ENCODE measurements at regions not wholly inside any gene's neighbourhood (a gene's known extent, or its start where the extent isn't known, plus 50 kb on each side); places are given as distances from the start of the nearest gene placed in this dataset.
"Not testable (repeated sequence)": the region's sequence is repeated elsewhere in the genome, so short reads cannot be mapped to it uniquely, and the experiment has no call there.

DNA sequence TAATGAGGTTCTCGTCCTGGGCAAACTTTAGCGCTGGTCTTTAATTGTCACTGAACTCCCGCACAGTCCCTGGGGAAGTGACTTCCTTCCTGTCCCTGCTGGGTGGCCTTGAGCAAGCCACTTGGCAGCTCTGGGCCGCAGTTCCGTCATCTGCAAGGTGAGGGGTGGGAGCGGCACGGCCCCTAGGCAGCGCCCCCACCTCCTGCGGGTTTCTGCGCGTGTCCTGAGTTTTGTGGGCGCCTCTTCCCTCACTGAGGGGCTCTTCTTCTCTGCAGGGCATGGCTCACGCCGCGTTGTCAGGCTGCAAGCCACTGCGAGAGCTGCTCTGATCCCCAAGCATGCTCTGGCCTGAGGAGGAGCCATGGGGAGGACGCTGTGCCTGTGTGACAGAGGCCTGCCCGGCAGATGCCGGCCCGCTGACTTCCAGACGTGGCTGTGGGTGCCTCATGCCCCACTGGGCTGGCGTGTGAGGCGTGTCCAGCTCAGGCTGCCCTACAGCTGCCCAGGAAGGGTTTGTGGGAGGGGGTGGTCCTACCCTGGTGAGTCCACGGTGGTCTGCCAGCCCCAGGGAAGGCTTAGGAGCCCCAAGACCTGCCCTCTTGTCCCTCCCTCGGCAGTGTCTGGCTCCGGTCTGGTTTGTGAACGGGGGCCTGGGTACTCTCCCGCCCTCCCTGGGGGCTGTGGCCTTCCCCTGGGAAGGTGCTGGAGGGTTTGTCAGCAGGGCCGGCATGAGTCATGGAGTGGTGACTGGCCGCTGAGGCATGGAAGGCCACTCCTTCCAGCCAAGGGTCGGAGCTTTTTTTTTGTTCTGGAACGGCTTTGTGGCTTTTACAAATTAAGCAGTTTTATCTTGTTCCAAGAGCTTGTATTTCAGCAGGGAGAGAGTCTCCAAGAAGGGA, 182.0 kb downstream of the SEC14L1 start:
- DNase-seq = no peak

DNA sequence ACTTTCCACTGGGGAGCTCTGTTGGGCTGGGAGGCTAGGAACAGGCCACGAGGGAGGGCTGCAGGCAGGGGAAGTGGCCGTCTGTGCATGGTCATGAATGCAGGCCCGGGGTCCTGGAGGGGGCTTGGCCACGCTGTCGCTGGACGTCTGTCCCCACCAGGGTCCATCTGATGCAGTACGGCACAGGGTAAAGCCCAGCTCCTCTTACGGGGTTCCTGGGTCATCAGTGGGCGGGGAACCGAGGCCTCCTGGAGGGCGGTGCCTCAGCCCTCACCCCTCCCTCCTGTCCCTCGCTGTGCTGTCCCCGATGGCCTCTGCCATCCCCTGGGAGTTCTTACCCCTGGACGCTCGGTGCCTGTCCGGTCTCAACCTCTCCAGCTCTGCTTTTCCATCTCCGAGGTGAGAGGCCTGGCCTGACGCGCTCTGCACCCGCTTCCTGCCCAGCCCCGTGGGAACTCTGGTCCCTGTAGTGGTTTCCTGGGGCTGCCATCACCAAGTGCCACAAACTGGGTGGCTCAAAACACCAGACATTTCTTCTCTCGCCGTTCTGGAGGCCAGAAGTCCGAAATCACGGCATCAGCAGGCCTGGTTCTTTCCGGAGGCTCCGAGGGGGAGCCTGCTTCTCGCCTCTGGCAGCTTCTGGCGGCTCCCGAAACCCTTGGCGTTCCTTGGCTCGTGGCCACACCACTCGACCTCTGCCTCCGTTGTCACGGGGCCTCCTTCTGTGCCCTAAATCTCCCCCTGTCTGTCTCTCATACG, 182.8 kb downstream of the SEC14L1 start:
- DNase-seq = no peak

DNA sequence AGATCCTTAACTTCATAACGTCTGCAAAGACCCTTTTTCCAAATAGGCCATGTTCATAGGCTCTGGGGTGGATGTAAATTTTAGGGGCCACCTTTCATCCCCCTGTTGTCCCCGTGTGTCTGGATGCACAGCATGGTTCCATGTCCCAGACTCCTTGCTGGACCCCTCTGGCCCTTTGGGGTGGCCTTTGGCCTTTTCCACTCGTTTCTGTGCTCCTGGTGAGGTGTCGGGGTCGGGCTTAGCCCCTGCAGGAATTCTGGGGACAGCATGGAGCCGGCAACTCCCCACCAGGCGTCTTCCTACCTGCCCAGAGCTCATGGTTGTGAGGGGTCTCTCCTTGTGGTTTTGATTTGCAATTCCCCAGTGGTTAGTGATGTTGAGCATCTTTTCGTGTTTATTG, 183.5 kb downstream of the SEC14L1 start:
- DNase-seq = no peak

DNA sequence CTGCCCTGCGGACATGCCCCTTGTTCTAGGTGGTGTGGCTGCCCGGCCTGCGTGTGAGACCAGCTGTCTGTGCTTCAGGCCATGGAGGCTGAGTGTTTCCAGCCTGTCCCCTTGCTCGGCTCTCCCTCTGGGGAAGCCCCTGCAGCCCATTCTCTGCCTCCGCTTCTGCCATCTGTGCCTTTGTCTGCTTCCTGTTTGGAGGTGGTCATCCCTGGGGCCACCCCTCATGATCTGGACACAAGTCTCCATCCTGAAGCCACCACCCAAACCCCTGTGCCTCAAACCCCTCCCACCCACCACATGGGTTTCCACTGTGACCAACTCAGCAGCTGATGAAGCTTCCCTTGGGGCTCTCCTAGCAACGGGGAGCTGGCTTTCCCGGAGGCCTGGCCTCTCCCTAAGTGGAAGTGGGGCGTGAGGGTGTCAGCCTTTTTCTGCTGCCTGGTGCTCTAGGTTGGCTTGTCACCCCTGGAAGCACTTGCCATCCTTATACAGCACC, 184.9 kb downstream of the SEC14L1 start:
- DNase-seq = no peak

DNA sequence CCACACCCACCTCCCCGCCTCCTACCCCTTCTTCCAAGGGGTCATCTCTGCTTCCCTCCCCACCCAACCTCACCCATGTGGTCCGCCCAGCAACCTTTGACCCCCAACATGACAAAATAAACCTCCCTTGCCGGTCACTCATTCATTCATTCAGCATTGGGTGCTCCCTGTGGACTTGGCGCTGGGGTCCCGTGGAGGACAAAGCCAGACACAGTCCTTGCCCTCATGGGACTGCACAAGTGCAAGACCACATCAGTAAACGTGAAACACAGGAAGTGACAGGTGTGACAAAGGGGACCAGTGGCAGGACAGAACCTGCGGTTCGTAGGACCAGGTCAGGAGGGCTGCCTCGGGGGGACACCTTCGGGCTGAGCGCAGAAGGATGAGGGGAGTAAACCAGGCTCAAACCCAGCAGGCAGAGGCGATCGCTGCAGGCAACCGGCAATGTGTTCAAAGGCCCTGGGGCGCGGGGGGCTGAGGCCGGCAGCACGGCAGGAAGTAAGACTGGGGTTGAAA, 185.4 kb downstream of the SEC14L1 start:
- DNase-seq = no peak

DNA sequence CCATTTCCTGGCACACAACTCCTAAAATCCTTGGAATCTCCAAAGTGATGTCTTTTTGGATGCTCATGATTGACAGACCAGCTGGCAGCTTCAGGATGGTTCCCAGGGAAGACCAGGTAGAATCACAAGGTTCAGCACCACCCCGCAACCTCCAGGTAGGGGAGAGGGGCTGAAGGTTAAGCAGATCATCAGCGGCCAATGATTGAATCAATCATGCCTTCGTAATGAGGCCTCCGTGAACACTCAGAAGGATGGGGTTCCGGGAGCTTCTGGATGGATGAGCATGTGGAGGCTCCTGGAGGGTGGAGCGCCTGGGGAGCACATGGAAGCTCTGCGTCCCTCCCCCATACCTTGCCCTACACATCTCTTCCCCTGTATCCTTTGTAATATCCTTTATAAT, 185.9 kb downstream of the SEC14L1 start:
- no peak for DNase-seq

DNA sequence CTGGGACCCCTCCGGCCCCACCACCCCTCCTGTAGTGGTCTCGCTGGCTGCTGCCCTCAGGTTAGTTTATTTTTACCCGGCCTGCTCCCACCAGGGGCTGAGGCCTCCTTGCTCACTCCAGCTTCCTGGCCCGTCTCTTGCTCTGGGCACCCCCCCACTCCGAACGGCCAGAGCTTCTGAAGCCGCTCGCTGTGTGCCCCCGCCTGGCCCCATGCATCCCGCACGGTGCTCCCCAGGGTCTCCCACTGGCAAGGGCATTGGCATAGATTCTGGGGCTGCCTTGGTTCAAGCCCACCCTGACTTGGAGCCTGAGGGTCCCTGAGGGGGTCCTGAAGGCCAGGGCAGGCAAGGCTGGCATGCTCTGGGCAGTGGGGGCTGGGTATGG, 186.4 kb downstream of the SEC14L1 start:
- DNase-seq = no peak

DNA sequence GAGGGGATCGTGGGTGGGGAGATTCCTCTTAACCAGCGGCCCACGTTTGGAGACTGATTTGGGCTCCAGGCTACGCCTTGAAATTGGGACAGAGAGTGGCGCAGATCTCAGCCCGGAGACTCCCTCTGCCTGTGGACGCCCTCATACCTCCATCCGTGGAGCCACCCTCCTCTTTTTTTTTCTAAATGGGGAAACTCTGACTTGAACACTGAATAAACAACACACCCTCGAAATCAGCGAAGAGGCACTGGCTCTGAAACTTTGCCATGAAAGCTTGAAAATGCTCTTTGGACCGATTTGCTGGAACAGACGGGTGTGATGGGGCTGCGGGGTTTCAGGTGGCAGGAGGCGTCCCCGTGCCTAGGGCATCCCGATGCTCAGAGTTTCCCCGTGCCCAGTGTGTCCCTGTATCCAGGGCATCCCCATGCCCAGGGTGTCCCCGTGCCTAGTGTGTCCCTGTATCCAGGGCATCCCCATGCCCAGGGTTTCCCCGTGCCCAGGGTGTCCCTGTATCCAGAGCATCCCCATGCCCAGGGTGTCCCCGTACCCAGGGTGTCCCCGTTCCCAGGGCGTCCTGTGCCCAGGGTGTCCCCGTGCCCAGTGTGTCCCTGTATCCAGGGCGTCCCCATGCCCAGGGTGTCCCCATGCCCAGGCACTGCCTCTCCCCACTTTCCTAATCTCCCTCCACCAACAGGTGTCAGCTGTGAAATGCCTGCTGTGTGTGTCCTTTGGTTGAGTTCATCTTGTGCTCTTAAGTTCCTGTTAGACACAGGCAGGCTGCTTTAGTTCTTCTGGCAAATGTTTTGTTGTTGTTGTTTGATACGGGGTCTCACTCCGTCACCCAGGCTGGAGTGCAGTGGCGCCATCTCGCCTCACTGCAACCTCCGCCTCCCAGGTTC, 187.0 kb downstream of the SEC14L1 start:
- DNase-seq = no peak

DNA sequence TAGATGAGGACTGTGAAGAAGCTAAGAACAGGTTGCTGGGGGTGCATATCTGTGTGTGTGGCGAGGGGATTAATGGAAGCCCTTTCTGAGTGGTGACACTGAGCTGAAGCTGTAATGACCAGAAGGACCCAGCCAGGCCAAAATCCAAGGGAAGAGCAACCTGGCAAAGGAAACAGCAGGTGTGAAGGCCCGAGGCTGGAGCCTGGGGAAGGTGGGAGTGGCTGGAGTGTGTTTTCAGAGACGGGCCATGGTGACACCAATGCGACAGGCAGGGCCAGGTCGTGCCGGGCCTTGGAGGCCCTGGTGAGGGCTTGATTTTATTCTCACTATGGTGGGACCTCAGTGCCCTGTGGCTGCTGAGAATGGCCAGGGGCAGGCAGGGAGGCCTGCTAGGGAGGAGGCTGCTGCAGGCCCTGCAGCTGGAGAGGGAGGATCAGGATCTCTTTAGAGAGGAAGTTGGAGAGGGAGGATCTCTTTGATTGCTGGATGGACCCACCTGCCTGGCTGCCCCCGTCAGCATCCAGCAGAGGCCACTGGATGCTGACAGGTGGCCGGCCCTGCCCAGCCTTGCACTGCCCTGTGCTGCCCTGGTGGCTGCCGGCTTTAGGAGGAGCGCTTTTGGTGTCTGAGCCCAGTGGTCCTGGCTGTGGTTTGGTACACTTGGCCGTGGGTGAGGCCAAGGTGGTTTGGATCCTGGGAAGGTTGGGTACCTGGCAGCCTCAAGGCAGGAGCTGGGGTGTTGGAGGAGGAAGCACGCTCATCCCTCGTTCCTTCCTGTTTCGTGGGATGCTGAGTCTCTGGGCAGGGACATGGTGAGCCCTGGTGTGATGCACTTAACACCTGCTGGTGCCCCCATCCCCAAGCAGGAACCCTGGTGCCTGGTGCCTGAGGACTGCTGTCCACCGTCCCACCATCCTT, 188.3 kb downstream of the SEC14L1 start:
- DNase-seq = no peak

DNA sequence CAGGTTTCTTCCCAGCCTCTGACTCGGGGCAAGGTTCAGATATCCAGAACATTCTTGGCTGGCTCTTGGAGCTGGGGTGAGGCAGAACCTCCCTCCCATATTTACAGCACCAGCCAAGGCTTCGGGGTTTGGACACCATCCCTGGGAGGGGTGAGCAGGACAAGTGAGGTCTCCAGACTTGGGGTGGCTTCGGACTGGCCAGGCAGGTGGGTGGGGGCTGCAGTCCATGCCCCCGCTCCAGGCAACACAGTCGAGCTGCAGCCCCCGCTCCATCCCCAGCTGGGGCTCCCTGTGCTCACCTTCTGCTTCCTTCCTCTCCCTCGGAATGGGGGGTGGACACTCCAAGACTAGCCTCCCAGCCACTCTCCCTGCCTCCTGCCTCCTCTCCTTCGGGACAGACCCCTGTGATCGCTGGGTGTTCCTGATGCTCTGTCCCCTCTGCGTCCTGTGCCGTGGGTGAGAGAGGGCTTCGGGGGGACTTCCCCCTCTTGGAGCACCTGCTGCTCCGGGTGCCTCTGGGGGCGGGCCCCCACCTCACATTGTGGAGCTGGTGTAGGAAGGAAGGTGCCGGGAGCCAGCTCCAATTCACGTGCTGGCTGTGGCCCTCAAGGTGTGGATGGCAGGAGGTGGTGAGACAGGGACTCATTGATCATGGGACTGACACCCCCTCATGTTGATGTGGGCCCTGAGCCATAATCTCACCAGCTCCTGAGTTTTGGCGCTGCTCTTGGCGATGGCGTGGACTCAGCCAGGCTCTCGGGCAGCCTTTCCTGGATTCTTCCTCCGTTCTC, 189.2 kb downstream of the SEC14L1 start:
- no peak for DNase-seq

DNA sequence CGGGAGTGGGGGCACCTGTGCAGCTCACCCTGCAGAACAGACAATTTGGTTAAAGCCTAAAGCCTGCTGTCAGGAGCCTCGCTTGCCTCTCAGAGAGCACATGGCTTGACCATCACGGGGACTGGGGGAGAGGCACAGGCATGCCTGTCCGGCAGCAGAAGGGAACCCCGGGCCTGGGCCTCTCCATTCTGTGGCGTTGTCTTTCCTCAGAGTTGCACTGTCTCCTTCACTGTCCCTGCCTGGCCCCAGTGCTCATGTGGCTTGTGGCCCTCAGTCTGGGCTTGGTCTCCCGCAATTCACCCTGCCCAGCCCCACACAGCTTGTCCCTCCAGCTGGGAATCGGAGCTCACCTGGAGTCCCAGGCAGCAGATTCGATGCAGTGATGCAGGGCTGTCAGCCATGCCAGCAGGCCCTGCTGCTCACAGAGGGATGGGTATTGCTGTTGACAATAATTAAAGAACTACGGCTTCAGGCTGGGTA, 189.9 kb downstream of the SEC14L1 start:
- no peak for DNase-seq

DNA sequence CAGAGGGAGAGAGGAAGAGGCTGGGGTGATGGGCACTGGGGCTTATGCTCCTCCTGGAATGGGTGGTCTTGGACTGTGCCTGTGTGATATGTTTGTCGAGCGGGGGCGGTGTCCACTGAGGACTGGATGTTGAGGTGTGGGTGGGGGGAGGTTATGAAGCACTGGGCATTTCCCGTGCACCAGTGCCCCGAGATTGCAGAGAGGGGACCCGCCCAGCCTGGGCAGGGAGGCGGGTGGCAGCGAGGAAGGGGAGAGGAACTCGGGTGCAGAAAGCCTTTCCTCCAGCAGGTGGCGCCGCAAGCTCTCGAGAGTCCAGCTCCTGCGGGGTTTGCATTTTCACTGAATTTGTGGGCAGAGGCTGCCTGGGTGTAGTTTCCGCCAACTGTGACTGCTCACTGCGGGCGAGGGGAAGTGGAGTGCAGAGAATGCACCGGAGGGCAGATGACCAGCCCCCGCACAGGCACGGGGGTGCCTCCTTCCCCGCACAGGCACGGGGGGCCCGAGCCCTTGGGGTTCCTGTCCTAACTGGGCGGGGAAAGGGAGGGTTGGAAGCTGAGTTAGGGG, 190.6 kb downstream of the SEC14L1 start:
- peak; percentile 98 for DNase-seq

DNA sequence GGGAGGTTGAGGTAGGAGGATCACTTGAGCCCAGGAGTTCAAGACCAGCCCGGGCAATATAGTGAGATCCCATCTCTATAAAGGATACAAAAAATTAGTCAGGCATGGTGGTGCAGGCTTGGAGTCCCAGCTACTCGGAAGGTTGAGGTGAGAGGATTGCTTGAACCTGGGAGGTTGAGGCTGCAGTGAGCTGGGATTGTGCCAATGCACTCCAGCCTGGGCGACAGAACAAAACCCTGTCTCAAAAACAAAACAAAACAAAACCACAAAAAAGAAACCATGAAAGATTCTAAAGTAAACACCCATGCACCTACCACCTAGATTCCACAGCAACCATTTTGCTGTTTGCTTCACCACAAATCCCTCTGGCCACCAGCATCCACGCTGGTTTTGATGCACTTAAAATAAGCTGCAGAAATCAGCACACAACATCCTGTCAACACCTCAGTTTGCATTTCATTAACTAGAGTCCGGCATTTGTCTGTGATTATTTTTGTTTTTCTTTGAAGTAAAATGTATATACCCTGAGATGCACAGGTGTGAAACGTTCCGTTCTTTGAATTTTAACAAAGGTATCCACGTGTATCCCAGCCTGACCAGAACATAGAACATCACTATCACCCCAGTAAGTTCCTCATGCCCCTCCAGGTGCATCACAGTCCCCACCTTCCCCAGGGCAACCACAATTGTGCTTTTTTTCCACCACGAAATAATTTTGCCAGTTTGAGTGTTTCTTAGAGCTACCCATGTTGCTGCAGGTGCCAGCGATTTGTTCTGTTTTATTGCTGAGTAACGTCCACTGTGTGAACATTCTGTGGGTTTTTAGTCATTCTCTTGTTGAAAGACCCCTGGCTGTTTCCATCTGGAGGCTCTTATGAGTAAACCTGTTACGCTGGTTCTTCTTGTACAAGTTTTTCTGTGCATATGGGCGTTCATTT, 191.5 kb downstream of the SEC14L1 start:
- peak; percentile 51 for DNase-seq

DNA sequence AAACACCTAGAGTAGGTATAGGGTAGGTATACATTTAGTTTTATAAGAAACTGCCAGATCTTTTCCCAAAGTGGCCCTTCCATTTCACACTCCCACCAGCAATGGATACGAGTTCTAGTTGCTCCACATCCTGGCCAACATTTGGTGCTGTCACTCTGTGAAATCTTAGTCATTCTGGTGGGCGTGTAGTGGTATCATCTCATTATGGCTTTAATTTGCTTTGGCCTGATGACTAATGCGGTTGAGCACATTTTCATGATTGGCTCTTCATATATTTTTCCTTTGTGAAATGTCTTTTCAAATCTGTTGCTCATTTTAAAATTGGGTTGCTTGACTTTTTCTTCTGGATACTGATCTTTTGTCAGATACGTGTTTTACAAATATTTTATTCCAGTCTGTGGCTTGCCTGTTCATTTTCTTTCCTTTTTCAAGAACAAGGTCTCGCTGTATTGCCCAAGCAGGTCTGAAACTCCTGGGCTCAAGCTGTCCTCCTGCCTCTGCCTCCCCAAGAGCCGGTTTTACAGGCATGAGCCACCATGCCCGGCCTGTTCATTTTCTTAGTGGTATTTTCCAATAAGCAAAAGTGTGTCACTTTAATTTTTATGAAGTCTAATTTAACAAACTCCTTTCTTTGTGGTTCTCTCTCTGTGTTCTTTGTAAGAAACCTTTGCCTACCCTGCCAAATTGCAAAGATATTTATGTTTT, 192.4 kb downstream of the SEC14L1 start:
- peak; percentile 76 for DNase-seq

DNA sequence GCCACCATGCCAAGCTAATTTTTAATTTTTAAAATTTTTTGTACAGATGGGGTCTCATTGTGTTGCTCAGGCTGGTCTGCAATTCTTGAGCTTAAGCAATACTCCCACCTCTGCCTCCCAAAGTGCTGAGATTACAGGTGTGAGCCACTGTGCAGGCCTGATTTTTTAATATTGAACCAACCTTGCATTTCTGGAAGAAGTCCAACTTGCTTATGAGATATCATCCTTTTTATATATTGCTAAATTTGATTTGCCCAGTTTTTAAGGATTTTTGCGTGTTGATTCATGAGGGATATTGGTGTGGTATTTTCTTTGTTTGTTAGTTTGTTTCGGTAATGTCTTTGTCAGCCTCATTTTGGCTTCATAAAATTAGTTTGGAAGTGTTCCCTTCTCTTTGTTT, 196.4 kb downstream of the SEC14L1 start:
- no peak for DNase-seq

DNA sequence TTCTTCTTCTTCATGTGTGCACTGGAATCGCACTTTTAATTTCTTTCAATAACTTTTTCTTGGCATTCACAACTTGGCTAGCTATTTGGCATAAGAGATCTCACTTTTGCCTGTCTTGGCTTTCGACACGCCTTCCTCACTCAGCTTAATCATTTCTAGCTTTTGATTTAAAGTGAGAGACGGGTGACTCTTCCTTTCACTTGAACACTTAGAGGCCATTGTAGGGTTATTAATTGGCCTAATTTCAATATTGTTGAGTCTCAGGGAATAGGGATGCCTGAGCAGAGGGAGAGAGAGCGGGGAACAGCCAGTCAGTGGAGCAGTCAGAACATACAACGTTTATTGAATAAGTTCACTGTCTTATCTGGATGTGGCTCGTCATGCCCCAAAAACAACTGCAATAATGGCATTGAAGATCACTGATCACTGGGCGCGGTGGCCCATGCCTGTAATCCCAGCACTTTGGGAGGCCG, 200.3 kb downstream of the SEC14L1 start:
- peak; percentile 71 for DNase-seq

DNA sequence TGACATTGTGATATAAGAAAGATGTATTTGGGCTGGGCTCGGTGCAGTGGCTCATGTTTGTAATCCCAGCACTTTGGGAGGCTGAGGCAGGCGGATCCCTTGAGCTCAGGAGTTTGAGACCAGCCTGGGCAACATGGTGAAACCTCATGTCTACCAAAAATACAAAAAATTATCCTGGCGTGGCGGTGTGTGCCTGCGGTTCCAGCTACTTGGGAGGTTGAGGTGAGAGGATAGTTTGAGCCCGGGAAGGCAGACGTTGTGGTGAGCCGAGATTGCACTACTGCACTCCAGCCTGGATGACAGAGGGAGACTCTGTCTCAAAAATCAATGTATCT, 201.9 kb downstream of the SEC14L1 start:
- not testable (repeated sequence) for DNase-seq

Data from activated CD4-positive, alpha-beta T cell treated with anti-CD3 and anti-CD28 coated beads, Interleukin-2, Interleukin-6, amounts not matched to agents 100 ng/mL and 50 ng/mL, durations not matched to agents 16 hours and 8 hours (primary cell).